ENCODE measurements at regions not wholly inside any gene's neighbourhood (a gene's known extent, or its start where the extent isn't known, plus 50 kb on each side); places are given as distances from the start of the nearest gene placed in this dataset.

DNA sequence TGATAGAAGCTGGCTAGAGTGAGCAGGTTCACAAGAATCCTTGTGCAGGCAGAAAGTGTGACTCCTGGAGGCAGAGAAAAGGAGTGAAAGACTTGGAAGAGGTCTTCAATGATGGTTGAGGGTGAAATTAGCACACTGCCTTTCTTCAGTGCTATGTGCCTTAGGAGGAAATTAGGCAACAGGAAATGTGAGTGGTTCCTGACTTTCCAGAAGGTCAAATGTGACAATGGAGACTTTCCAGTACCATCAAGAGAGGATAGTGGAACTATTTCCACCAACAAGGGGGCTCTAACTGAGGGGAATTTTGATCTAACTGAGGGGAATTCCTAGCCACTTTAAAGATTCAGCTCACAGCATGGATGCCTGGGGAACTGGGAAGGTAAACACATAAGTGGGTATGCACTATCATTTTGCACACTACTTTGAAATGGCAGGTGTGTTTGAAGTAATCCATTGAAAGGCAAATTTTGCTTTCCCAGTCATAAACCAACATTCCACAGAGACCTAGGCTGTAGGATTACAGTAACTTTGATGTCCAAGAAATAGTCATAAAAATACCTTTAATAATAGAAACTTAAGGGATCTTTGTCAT is 90.0 kb downstream of the PERP start:
- TF ChIP-seq JUND (CRISPR knock-in tag; IDR thresholded peaks at IDR 0.05), result no peak
- no peak for TF ChIP-seq KLF13 (CRISPR knock-in tag; IDR thresholded peaks at IDR 0.05)
- no peak for TF ChIP-seq YY1 (IDR thresholded peaks at IDR 0.05; ENCODE audit: insufficient read depth, insufficient replicate concordance, low read depth, low read length)
- no peak for TF ChIP-seq MED1 (CRISPR knock-in tag; IDR thresholded peaks at IDR 0.05)
- TF ChIP-seq ARID3A (IDR thresholded peaks at IDR 0.05; ENCODE audit: low read depth, low read length), result no peak
- TF ChIP-seq ZC3H13 (CRISPR knock-in tag; IDR thresholded peaks at IDR 0.05), result no peak
- no peak for TF ChIP-seq ZFP41 (CRISPR knock-in tag; IDR thresholded peaks at IDR 0.05; ENCODE audit: borderline replicate concordance)
